Heart left ventricle (tissue), 13 donors: ENCODE measurements at regions not wholly inside any gene's neighbourhood (a gene's known extent, or its start where the extent isn't known, plus 50 kb on each side); places are given as distances from the start of the nearest gene placed in this dataset.

Experiments
- POLR2A ChIP-seq, 2 donors: fragments of 450-650 bp; IDR thresholded peaks; one replicate each; pipeline ENCODE4 v1.6.1; 2017; ENCODE audit warnings: antibody characterized with exemption in 2 of 2, mild to moderate bottlenecking in 2 of 2, moderate library complexity in 2 of 2
- TF ChIP-seq, protein P1 (sequence below), 12 donors: fragments of 200-600 bp; sonication (generic) in 4 of 12; IDR thresholded peaks; one replicate each; pipeline versions ENCODE4 v1.5.0 to v1.8.0; 2018 to 2022; ENCODE audit warnings: antibody characterized with exemption in 12 of 12, mild to moderate bottlenecking in 5 of 12
- donor health status: ischemic (EF 13 %, LVEDD 7.1; RV severe dilation, severe dysfunction).
- donor health status: DM: no; HTN: yes; CAD: no.
- donor health status: DM: no; HTN: no; CAD: no.
- donor health status: ischemic (EF 25% LVEDD 6.9; RV normal size, moderate dysfunction).
- donor health status: ischemic (EF 25% LVEDD 5.7; RV mildly dilated, moderate dysfunction).
- donor health status: ischemic (EF 35%, LVEDD 5.7; RV mildly dilated, moderate dysfunction).
- donor health status: nonischemic (EF 11% LVEDD 7.7; RV severe dilation, severe dysfunction).
- donor health status: DM: yes; HTN: yes; CAD: no.
- donor health status: PGD.
- donor health status: ischemic (EF 29% LVEDD 5.4; RV normal size, mild dysfunction).
- donor health status: nonischemic (EF 23%, LVEDD 6.1; RV moderate dilation, normal function).

DNA sequence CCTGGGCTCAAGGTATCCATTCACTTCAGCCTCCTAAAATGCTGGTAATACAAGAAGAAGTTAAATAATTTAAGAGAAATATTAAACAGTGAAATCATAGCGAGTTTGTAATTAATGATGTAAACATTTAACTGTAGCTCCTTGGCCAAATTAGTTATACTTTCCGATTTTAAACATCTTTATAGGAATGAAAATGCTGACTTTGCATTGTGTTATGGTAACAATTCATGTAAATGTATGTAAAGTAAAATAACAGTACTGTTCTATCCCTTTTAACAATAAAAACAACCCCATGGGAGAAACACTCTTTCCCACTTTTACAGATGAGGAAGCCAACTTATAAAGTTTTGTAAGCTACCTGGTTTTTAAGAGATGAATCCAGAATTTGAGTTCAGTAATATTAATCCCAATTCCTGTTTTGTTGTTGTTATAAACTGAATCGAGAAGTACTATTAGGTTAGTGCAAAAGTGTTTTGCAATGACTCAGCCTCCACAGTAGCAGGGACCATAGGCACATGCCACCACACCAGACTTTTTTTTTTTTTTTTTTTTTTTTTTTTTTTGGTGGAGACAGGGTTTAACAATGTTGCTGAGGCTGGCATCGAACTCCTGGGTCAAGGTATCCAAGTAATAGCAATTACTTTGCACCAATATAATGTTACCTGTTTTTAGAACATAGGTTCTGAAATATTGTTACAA lies 1360.4 kb downstream of the BRINP3 start:
- TF ChIP-seq, protein P1, sequence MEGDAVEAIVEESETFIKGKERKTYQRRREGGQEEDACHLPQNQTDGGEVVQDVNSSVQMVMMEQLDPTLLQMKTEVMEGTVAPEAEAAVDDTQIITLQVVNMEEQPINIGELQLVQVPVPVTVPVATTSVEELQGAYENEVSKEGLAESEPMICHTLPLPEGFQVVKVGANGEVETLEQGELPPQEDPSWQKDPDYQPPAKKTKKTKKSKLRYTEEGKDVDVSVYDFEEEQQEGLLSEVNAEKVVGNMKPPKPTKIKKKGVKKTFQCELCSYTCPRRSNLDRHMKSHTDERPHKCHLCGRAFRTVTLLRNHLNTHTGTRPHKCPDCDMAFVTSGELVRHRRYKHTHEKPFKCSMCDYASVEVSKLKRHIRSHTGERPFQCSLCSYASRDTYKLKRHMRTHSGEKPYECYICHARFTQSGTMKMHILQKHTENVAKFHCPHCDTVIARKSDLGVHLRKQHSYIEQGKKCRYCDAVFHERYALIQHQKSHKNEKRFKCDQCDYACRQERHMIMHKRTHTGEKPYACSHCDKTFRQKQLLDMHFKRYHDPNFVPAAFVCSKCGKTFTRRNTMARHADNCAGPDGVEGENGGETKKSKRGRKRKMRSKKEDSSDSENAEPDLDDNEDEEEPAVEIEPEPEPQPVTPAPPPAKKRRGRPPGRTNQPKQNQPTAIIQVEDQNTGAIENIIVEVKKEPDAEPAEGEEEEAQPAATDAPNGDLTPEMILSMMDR (IDR thresholded peaks at IDR 0.05) = no peak
- TF ChIP-seq POLR2A (IDR thresholded peaks at IDR 0.05) = no peak
